BJ (cell line): ENCODE measurements at regions not wholly inside any gene's neighbourhood (a gene's known extent, or its start where the extent isn't known, plus 50 kb on each side); places are given as distances from the start of the nearest gene placed in this dataset.

Source experiments
- CTCF ChIA-PET: fragments of 350-600 bp; formaldehyde crosslinking; extraction: SDS; loops from one replicate; lab custom pipeline; 2021; ENCODE audit warnings: antibody characterized with exemption, inconsistent platforms; lab: Yijun Ruan, JAX
- POLR2A ChIA-PET: fragments of 300-600 bp; sonication (Branson Sonifier 250); formaldehyde crosslinking; extraction: SDS; loops from one replicate; lab custom pipeline; 2021; ENCODE audit warnings: antibody characterized with exemption; lab: Charles Lee
- DNase-seq: peaks from one replicate; pipeline ENCODE4 v3.0.0-alpha.2; 2011; ENCODE audit warnings: low read depth
- H3K27me3 ChIP-seq: 2 replicates; pipeline ENCODE4 v1.6.0; 2011; ENCODE audit warnings: low read length; ENCODE audit not compliant: control insufficient read depth, insufficient read depth
- H3K36me3 ChIP-seq: 2 replicates; pipeline ENCODE4 v1.5.1; 2011; ENCODE audit warnings: low read length; ENCODE audit not compliant: control insufficient read depth, insufficient read depth
- H3K4me3 ChIP-seq: 2 replicates; pipeline ENCODE4 v1.5.1; 2011; ENCODE audit warnings: low read depth, mild to moderate bottlenecking, control low read depth, low read length
- CTCF ChIP-seq: IDR thresholded peaks from 2 replicates; pipeline ENCODE4 v1.5.1; 2011; ENCODE audit warnings: low read depth, mild to moderate bottlenecking, control low read depth, inconsistent platforms, low read length, moderate library complexity; ENCODE audit not compliant: insufficient read depth

DNA sequence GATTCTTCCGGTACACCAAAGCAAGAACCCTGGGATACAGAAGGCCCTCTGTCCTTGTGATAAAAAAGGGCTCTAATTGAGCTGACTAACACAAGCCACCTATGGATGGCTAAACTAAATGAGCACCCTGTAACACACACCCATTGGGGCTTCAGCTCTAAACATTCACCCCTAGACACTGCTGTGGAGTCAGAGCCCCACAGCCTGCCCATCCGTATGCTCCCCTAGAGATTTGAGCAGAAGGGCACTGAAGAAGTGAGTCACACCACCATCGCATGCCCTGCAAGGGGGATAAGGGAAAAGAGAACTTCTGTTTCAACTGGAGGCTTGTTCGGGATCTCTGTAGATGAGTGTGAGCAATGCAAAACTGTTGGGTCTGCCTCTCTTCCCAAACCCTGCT, 545.2 kb downstream of the KCTD8 start:
- H3K4me3 ChIP-seq = no peak overlapping the region
- CTCF ChIA-PET = no interaction called here
- POLR2A ChIA-PET = no interaction called here
- TF ChIP-seq CTCF = no peak
- no peak for DNase-seq
- H3K36me3 ChIP-seq = no peaks in the 10 kb centered on the region
- no peaks in the 10 kb centered on the region for H3K27me3 ChIP-seq

DNA sequence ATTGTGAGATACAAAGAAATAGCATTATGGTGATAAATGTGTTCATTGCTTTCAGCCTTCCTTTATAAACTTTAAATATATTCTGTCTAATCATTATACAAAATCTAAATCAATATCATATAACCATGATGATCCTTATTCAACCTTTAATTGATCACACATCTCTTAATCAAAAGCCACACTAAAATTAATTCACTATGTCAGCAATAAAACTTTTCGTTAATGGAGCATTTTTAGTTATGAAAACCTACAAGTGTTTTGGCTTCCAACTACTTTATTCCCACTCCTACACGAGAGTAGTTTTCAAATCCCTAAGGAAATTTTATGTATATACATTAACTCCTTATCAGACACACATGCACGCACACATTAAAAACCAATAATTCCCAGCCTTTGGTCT, 530.2 kb downstream of the KCTD8 start:
- CTCF ChIA-PET = interaction anchor here (0.6 kb wide), 1 partner anchor 1659 kb away, joined by 3 read pairs; no protein-coding TSS in a partner anchor
- TF ChIP-seq CTCF = no peak
- no peak for DNase-seq
- no peak overlapping the region for H3K4me3 ChIP-seq
- POLR2A ChIA-PET = no interaction called here
- H3K36me3 ChIP-seq = no peaks in the 10 kb centered on the region
- no peaks in the 10 kb centered on the region for H3K27me3 ChIP-seq

GRCh38 chr4:43932448-43932847, 516.2 kb downstream of the KCTD8 start:
- no peaks in the 10 kb centered on the region for H3K27me3 ChIP-seq
- no peak for TF ChIP-seq CTCF
- no peak overlapping the region for H3K4me3 ChIP-seq
- ChIA-PET POLR2A (no interaction called here), CTCF (no interaction called here)
- no peaks in the 10 kb centered on the region for H3K36me3 ChIP-seq
- no peak for DNase-seq

DNA sequence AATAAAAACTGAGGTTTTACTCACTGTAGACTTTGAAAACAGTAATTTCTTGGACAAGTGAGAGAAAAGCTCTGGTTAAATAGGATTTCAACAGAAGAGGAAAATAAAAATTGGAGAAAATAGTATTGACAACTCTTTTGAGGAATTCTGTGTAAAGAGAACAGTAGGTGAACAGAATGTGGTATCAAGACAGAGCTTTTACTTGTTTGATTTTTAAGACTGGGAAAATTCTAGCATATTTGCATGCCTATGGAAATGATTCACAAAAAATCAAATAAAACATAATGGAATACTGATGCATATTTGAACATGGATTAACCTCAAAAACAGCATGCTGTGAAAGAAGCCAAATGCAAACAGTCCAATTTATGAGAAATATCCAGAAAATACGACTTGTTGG, 504.6 kb downstream of the KCTD8 start:
- ChIA-PET POLR2A (no interaction called here), CTCF (no interaction called here)
- no peak overlapping the region for H3K4me3 ChIP-seq
- DNase-seq = no peak
- H3K27me3 ChIP-seq = no peaks in the 10 kb centered on the region
- no peak for TF ChIP-seq CTCF
- no peaks in the 10 kb centered on the region for H3K36me3 ChIP-seq

GRCh38 chr4:43959976-43960375, 488.6 kb downstream of the KCTD8 start:
- CTCF ChIA-PET = no interaction called here
- TF ChIP-seq CTCF = no peak
- Histone ChIP-seq H3K27me3 (no peaks in the 10 kb centered on the region), H3K36me3 (no peaks in the 10 kb centered on the region), H3K4me3 (no peak overlapping the region)
- POLR2A ChIA-PET = no interaction called here
- no peak for DNase-seq
